ENCODE measurements at regions not wholly inside any gene's neighbourhood (a gene's known extent, or its start where the extent isn't known, plus 50 kb on each side); places are given as distances from the start of the nearest gene placed in this dataset.

- no peak for TF ChIP-seq POLR2A (IDR thresholded peaks at IDR 0.05)
- no peak for TF ChIP-seq CTCF (IDR thresholded peaks at IDR 0.05)
- no peak for TF ChIP-seq POLR2AphosphoS5 (IDR thresholded peaks at IDR 0.05)
- TF ChIP-seq EP300 (IDR thresholded peaks at IDR 0.05) = peak in 1 of 4 donors; percentile 3
These were observed 149.9 kb downstream of the NPIPB5 start for GRCh38 chr16:22660441-22661160.

Measured in sigmoid colon (tissue), 4 donors.